ENCODE measurements at regions not wholly inside any gene's neighbourhood (a gene's known extent, or its start where the extent isn't known, plus 50 kb on each side); places are given as distances from the start of the nearest gene placed in this dataset.

DNA sequence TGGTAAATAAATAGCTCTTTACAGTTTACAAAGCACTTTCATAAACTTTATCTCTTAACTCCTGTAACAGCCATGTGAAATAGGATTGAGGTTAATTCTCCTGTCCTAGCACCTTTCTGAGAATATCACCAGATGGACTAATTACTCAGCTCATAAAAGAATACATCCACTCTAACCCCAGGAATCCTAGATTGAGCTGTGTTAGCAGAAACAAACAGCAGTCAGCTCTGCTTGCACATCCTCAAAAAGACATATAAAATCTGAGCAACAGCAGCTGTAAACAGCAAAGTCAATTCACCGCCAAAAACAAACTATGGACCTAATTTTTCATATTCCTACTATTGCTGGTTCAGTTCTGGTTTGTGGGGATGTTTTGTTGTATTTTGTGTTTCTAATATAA is 182.8 kb downstream of the QDPR start:
- TF ChIP-seq, protein P1, sequence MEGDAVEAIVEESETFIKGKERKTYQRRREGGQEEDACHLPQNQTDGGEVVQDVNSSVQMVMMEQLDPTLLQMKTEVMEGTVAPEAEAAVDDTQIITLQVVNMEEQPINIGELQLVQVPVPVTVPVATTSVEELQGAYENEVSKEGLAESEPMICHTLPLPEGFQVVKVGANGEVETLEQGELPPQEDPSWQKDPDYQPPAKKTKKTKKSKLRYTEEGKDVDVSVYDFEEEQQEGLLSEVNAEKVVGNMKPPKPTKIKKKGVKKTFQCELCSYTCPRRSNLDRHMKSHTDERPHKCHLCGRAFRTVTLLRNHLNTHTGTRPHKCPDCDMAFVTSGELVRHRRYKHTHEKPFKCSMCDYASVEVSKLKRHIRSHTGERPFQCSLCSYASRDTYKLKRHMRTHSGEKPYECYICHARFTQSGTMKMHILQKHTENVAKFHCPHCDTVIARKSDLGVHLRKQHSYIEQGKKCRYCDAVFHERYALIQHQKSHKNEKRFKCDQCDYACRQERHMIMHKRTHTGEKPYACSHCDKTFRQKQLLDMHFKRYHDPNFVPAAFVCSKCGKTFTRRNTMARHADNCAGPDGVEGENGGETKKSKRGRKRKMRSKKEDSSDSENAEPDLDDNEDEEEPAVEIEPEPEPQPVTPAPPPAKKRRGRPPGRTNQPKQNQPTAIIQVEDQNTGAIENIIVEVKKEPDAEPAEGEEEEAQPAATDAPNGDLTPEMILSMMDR (conservative IDR thresholded peaks at IDR 0.05): no peak
- TF ChIP-seq EZH2 (IDR thresholded peaks at IDR 0.05; ENCODE audit: low read depth): no peak
